8988T (cell line): ENCODE measurements at regions not wholly inside any gene's neighbourhood (a gene's known extent, or its start where the extent isn't known, plus 50 kb on each side); places are given as distances from the start of the nearest gene placed in this dataset.

Experiments used
- DNase-seq: peaks from one replicate; pipeline ENCODE4 v3.0.0; 2011

GRCh38 chr15:85943151-85943550 lies 136.5 kb upstream of the AGBL1 start:
- no peak for DNase-seq

- DNase-seq: no peak
Measured at GRCh38 chr15:85943791-85944190, 135.9 kb upstream of the AGBL1 start.

DNA sequence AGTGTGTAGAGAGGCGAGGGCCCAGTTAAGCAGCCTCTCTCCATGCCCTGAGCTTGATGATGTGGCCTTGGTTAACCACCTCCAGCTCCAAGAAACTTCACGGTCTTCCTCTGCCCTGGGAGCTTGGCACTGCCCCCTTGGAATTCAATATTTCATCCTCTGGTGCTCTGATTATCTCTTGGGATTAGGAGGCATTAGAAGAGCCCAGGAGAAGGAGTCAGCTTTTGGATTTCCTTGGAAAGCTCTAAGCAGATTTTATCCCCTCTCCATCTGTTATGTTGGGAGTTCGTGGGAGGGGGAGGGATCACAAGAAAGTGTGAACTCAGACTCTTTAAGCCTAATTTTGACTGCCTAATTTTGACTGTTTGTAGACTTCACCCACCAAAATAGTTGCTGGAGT lies 132.7 kb upstream of the AGBL1 start:
- no peak for DNase-seq

DNA sequence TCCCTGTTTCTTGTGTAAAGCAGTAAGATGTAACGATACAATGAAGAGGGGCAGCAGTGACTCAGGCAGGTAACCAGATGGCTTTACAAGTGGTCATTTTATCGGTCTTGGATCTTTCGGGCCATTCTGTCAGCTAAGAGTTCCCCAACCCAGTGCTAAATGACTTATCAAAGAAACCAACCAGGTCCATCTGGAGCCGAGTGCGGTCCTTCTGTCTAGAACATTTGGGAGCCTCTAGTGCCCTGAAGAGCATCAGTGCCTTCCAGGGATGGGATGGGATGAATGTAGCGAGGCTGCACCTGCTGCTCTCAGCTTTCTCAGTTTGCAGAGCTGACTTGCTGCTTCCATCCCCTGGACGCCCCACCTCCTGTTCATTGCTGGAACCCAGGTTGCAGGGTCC lies 131.7 kb upstream of the AGBL1 start:
- no peak for DNase-seq

DNA sequence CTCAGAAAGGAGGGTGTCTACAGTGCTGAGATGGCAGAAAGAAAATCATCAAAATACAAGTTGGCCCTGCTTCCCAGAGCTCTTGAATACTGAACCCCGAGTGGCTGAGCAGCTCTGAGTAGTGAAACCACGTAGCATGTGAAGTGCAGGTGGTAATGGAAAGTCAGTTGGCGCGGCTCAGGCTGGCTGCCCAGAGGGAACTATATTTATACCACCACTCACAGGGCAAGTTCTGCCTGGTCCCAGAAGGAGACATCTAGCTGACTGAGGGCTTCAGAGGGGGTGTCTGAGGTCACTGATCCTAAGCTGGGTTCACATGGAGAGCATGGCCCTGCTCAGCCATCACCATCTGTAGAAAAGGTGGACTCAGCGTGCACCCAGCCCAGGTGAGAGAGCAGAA lies 129.6 kb upstream of the AGBL1 start:
- no peak for DNase-seq

DNA sequence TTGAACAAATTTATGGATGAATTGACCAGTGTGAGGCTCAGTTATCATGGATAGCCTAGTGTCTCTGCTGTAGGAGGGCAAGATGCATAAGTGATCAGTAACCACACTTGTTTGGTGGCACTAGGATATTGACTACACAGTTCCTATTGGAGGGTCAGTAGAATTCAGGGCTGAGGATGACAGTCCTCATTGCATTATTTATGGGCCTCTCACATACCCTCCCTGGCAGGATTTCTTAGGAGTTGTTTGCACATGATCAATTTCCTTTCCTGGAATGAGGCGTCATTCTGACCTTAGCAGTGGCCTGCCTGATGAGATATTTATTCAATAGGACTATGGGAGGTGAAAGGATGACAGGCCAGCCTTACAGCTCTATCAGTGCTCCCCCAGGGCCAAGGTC lies 125.1 kb upstream of the AGBL1 start:
- no peak for DNase-seq

GRCh38 chr15:85955501-85956391 lies 123.9 kb upstream of the AGBL1 start:
- DNase-seq: no peak

DNA sequence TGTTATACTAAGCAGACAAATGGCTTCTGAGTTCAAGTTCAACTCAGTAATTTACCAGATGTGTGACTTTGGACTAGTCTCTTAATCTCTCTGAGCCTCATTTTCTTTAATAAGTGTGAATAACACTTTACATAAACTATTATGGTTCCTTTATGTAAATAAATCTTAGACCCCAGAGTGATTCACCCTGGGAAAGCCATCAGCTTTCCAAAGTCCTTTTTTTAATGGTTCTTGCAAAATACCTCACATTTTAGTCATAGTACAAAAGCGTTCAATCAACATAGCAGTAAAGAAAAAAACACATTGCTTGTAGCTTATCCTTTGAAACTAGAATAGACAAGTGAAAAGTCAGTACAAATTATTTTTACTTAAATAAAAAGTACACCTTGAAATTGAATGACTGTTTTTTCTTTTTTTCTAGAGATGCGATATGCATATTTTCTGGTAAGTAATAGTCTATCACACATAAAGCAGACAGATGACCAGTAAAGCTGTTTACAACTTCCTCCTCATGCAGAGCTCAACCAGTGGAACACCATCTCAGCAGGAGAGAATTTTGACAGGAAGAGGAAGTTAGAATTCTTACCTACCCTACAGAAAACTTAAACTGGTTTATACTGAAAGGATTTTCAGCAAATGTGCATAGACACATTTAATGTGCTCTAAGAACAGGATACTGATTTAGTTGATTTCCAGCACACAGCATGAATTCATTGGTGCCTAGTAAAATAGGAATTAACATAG lies 123.0 kb upstream of the AGBL1 start:
- no peak for DNase-seq

GRCh38 chr15:85959611-85960010 lies 120.1 kb upstream of the AGBL1 start:
- DNase-seq: no peak

DNA sequence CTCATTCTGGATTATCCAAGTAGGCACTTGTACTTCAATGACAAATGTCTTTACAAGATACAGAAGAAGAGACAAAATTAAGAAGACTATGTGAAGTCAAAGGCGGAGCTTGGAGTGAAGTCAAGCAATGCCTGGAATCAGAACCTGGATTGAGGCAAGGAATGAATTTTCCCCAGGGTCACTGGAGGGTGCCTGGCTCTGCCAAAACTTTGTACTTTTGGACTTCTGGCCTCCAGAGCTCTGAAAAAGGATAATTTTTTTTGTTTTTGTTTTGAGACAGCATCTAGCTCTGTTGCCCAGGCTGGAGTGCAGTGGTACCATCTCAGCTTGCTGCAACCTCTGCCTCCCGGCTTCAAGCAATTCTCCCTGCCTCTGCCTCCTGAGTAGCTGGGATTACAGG lies 119.3 kb upstream of the AGBL1 start:
- no peak for DNase-seq

- no peak for DNase-seq
Measured at GRCh38 chr15:85961821-85962220, 117.8 kb upstream of the AGBL1 start.

GRCh38 chr15:85963262-85963760 lies 116.4 kb upstream of the AGBL1 start:
- no peak for DNase-seq

GRCh38 chr15:85964471-85964870 lies 115.2 kb upstream of the AGBL1 start:
- DNase-seq: no peak

- DNase-seq: no peak
Measured at GRCh38 chr15:85967553-85967952, 112.1 kb upstream of the AGBL1 start.

GRCh38 chr15:85972805-85973540 lies 106.7 kb upstream of the AGBL1 start:
- DNase-seq: no peak

- no peak for DNase-seq
Measured at GRCh38 chr15:85973584-85974347, 105.9 kb upstream of the AGBL1 start.

DNA sequence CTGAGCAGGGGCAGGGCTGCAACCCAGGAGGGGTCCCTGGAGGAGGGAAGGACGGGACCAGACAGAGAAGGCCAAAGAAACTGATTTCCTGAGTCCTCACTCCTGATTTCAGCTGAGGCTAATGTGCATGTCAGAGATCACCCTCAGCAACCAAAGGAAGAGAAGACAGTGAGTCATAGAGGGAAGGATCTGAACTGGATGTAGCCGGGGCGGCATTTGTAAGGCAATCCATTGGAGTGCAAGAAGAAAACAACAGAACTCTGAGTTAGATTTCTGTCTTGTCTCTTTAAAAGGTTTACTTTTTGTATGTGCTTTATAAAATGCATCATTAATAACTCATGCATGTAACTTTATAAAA lies 105.3 kb upstream of the AGBL1 start:
- DNase-seq: no peak

DNA sequence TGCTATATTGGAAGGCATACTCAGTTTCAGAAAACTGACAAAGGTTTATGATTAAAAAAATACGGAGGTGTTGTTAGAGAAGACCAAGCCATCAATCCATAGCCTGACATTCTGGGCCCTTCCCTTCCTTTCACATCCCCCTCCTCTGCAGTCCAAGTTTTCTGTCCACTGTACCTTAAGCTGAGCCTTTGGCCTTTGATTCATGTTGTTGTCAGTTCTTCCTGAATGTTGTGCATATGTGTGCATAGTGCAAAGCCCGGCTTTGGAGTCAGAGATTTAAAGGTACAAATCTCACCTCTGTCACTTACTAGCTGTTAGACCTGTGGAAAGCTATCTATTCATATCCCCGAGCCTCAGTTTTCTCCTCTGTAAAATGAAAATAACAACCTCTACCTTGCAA lies 104.9 kb upstream of the AGBL1 start:
- DNase-seq: no peak

- DNase-seq: no peak
Measured at GRCh38 chr15:85976102-85976501, 103.6 kb upstream of the AGBL1 start.

DNA sequence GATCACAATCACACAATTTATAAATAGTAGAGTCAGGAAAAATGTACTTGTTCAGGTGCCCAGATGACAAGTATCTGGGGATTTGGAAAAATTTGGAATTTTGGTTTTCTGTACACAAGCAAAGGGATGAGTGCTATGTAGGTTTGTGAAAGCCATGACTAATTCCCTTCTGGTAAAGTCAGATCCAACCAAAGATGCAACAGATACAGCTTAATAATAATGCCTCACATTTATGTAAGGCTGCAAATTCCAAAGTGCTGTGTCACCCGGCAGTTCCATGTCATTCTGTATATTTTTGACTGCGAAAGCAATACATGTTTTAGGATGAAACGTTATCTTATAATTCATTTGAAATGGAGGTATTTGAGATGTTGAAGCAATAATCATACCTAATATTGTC lies 102.7 kb upstream of the AGBL1 start:
- DNase-seq: no peak

GRCh38 chr15:85977586-85977985 lies 102.1 kb upstream of the AGBL1 start:
- DNase-seq: no peak

GRCh38 chr15:85979929-85980328 lies 99.7 kb upstream of the AGBL1 start:
- DNase-seq: no peak

- DNase-seq: no peak
Measured at GRCh38 chr15:85980946-85981345, 98.7 kb upstream of the AGBL1 start.
